CD14-positive monocyte (primary cell): ENCODE measurements at regions not wholly inside any gene's neighbourhood (a gene's known extent, or its start where the extent isn't known, plus 50 kb on each side); places are given as distances from the start of the nearest gene placed in this dataset.

Experiments
- DNase-seq, 3 donors: peaks; one replicate each; pipeline ENCODE4 v3.0.0-alpha.2; 2011 to 2022
- H2AFZ ChIP-seq: 2 replicates; pipeline ENCODE4 v1.6.0; 2012; ENCODE audit warnings: mild to moderate bottlenecking, low read depth, low read length, inconsistent platforms; ENCODE audit not compliant: insufficient read depth, poor library complexity, severe bottlenecking
- H3K27ac ChIP-seq, 2 donors: 1 replicate in 1 of 2; 2 replicates in 1 of 2; pipeline ENCODE4 v1.5.1; 2012 to 2013; ENCODE audit warnings: low read length in 2 of 2, control low read depth in 1 of 2, inconsistent platforms in 1 of 2, low read depth in 1 of 2, mild to moderate bottlenecking in 1 of 2
- H3K27me3 ChIP-seq, 2 donors: one replicate each; pipeline versions ENCODE4 v1.6.0 to v1.6.1; 2011 to 2013; ENCODE audit warnings: low read length in 2 of 2; ENCODE audit not compliant: control insufficient read depth in 2 of 2, insufficient read depth in 2 of 2
- H3K36me3 ChIP-seq, 2 donors: replicated peaks in 1 of 2; 1 replicate in 1 of 2; 2 replicates in 1 of 2; pipeline versions ENCODE4 v1.5.1 to v1.6.1; 2012 to 2013; ENCODE audit warnings: low read length in 2 of 2, control low read depth in 1 of 2, inconsistent platforms in 1 of 2, mild to moderate bottlenecking in 1 of 2; ENCODE audit not compliant: insufficient read depth in 2 of 2, control insufficient read depth in 1 of 2
- H3K4me1 ChIP-seq, 2 donors: 1 replicate in 1 of 2; 2 replicates in 1 of 2; pipeline versions ENCODE4 v1.5.1 to v1.6.1; 2012 to 2013; ENCODE audit warnings: low read length in 2 of 2, control low read depth in 1 of 2, inconsistent platforms in 1 of 2, mild to moderate bottlenecking in 1 of 2, moderate library complexity in 1 of 2; ENCODE audit not compliant: insufficient read depth in 2 of 2, control insufficient read depth in 1 of 2
- H3K4me2 ChIP-seq: replicated peaks from 2 replicates; pipeline ENCODE3; 2012; ENCODE audit warnings: low read length, moderate library complexity, mild to moderate bottlenecking; ENCODE audit not compliant: poor library complexity, severe bottlenecking; ENCODE audit errors: extremely low read depth
- H3K4me3 ChIP-seq, 3 experiments: fragments of 200-600 bp in 1 of 3; sonication (generic) in 1 of 3; replicated peaks in 1 of 3; 1 replicate in 2 of 3; 2 replicates in 1 of 3; pipeline ENCODE4 v1.5.1; 2011 to 2013; ENCODE audit warnings: low read length in 3 of 3, mild to moderate bottlenecking in 3 of 3, control low read depth in 2 of 3, low read depth in 2 of 3, inconsistent platforms in 1 of 3, moderate library complexity in 1 of 3
- H3K79me2 ChIP-seq: 2 replicates; pipeline ENCODE4 v1.6.0; 2012; ENCODE audit warnings: mild to moderate bottlenecking, control low read depth, inconsistent platforms, low read length, moderate library complexity; ENCODE audit not compliant: insufficient read depth
- H3K9ac ChIP-seq: 2 replicates; pipeline ENCODE4 v1.6.0; 2017; ENCODE audit warnings: low read length, mild to moderate bottlenecking; ENCODE audit not compliant: insufficient read depth, poor library complexity, severe bottlenecking
- H3K9me3 ChIP-seq, 2 donors: replicated peaks in 1 of 2; 1 replicate in 1 of 2; 2 replicates in 1 of 2; pipeline versions ENCODE4 v1.5.1 to v1.6.1; 2012 to 2013; ENCODE audit warnings: low read length in 2 of 2, control low read depth in 1 of 2; ENCODE audit not compliant: control insufficient read depth in 1 of 2, insufficient read depth in 1 of 2
- H4K20me1 ChIP-seq: 2 replicates; pipeline ENCODE4 v1.6.0; 2012; ENCODE audit warnings: mild to moderate bottlenecking, low read length, control low read depth, moderate library complexity; ENCODE audit not compliant: insufficient read depth
- H3K27ac Mint-ChIP-seq, 7 donors: one replicate each; pipeline ENCODE4 v1.8.0; 2020; ENCODE audit warnings: mild to moderate bottlenecking in 7 of 7, mixed read lengths in 7 of 7, moderate library complexity in 6 of 7, inconsistent platforms in 2 of 7
- H3K27me3 Mint-ChIP-seq, 3 donors: one replicate each; pipeline ENCODE4 v1.8.0; 2021 to 2022; ENCODE audit warnings: low read depth in 3 of 3, mild to moderate bottlenecking in 3 of 3, mixed read lengths in 3 of 3, moderate library complexity in 3 of 3, inconsistent platforms in 1 of 3
- H3K36me3 Mint-ChIP-seq, 2 donors: one replicate each; pipeline ENCODE4 v1.8.0; 2020; ENCODE audit warnings: mixed read lengths in 2 of 2, inconsistent platforms in 1 of 2, mild to moderate bottlenecking in 1 of 2
- H3K4me1 Mint-ChIP-seq: one replicate; pipeline ENCODE4 v1.8.0; 2020; ENCODE audit warnings: mild to moderate bottlenecking, mixed read lengths
- H3K4me3 Mint-ChIP-seq, 2 donors: one replicate each; pipeline ENCODE4 v1.8.0; 2020; ENCODE audit warnings: mild to moderate bottlenecking in 2 of 2, mixed read lengths in 2 of 2, moderate library complexity in 1 of 2
- H3K9me3 Mint-ChIP-seq, 7 donors: one replicate each; pipeline ENCODE4 v1.8.0; 2020 to 2022; ENCODE audit warnings: mixed read lengths in 7 of 7, mild to moderate bottlenecking in 6 of 7, moderate library complexity in 6 of 7, inconsistent platforms in 2 of 7
- CTCF ChIP-seq: fragments of 200-600 bp; IDR thresholded peaks from one replicate; pipeline ENCODE4 v1.8.0; 2022; ENCODE audit warnings: antibody characterized with exemption, mild to moderate bottlenecking
- WGBS: methylation state at CpG from one replicate; pipeline ENCODE4 v1.1.5; 2013; ENCODE audit warnings: missing lambda C conversion rate; ENCODE audit not compliant: insufficient coverage; 5-methylcytosine and 5-hydroxymethylcytosine counted together
- intact Hi-C, 2 donors: fragments of 100-400 bp; cut with micrococcal nuclease; formaldehyde crosslinking; loops; one replicate each; pipeline versions ENCODE4 v1.15.0 to v1.15.1; 2023

GRCh38 chr2:150232871-150233270 is 254.6 kb downstream of the RND3 start:
- H3K36me3 ChIP-seq, result no peaks in the 10 kb centered on the region
- no peak overlapping the region for H3K4me2 ChIP-seq

GRCh38 chr2:150232321-150232720 is 255.1 kb downstream of the RND3 start:
- Mint-ChIP-seq H3K27me3 (peaks cover 0 to 2% (median 0%) of the 10 kb centered on the region in 3 donors), H3K36me3 (no peaks in the 10 kb centered on the region), H3K4me3 (no peak overlapping the region), H3K9me3 (peaks cover 0 to 3% (median 0%) of the 10 kb centered on the region in 7 donors), H3K27ac (no peak overlapping the region), H3K4me1 (no peaks in the 10 kb centered on the region)
- Histone ChIP-seq H4K20me1 (no peaks in the 10 kb centered on the region), H3K79me2 (no peaks in the 10 kb centered on the region), H2AFZ (no peak overlapping the region), H3K4me2 (no peak overlapping the region), H3K4me3 (no peak overlapping the region), H3K27me3 (no peaks in the 10 kb centered on the region), H3K9me3 (no peaks in the 10 kb centered on the region), H3K9ac (no peak overlapping the region), H3K27ac (no peak overlapping the region), H3K36me3 (no peaks in the 10 kb centered on the region), H3K4me1 (no peaks in the 10 kb centered on the region)
- intact Hi-C loops, result no loop called here
- TF ChIP-seq CTCF, result no peak
- no peak for DNase-seq
- no CpG with 5 or more reads among the region's 1 CpG for WGBS

More at GRCh38 chr2:150232871-150233270, 254.6 kb downstream of the RND3 start:
- TF ChIP-seq CTCF, result no peak
- Mint-ChIP-seq H3K9me3 (peaks cover 0 to 3% (median 0%) of the 10 kb centered on the region in 7 donors), H3K36me3 (no peaks in the 10 kb centered on the region), H3K27me3 (peaks cover 0 to 2% (median 0%) of the 10 kb centered on the region in 3 donors), H3K4me3 (no peak overlapping the region), H3K27ac (no peak overlapping the region), H3K4me1 (no peaks in the 10 kb centered on the region)
- Histone ChIP-seq H3K9ac (no peak overlapping the region), H3K4me3 (no peak overlapping the region), H3K27me3 (no peaks in the 10 kb centered on the region), H2AFZ (no peak overlapping the region), H3K27ac (no peak overlapping the region), H3K79me2 (no peaks in the 10 kb centered on the region), H4K20me1 (no peaks in the 10 kb centered on the region), H3K9me3 (no peaks in the 10 kb centered on the region), H3K4me1 (no peaks in the 10 kb centered on the region)
- no peak for DNase-seq
- intact Hi-C loops, result no loop called here
